NOMO-1 treated with DMSO at 0.1 percent for 48 hours (cell line): ENCODE measurements at regions not wholly inside any gene's neighbourhood (a gene's known extent, or its start where the extent isn't known, plus 50 kb on each side); places are given as distances from the start of the nearest gene placed in this dataset.
"Not testable (repeated sequence)": the region's sequence is repeated elsewhere in the genome, so short reads cannot be mapped to it uniquely, and the experiment has no call there.

Experiments used
- DNase-seq: peaks from one replicate; lab custom pipeline; 2025; ENCODE audit not compliant: unreplicated experiment; lab: John Stamatoyannopoulos, UW

DNA sequence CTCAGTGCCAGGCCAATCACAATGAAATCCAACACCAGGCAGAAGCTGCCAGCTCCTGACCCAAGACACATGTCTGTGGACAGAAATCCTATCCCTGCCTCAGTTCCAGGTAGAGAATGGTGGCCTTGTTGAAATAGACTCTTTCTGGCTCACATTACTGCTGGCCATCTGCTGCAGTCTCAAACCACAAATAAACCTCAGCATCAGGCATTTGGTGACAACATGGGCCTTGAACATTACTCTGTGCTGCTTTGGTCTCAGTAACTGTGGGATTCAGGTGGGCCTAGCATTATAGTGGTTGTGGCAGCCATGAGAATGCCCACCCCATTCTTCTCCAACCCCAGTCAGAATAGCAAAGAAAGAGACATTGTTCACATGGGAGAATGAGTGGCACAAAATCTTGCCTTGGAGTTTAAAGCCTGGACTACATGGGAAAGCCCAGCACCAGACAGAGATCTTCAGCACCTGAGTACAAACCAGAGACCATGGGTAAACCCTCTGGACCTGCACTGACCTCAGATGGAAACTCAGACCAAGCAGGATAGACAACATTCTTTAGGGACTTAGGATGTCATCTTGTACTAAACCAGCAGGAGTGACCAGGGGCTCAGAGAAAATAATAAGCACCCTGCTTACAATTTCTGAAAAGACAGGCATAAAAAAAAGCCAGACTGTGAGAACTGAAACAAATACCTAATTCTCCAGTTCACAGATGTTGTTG, 50.4 kb upstream of the TRAM1L1 start:
- no peak for DNase-seq

DNA sequence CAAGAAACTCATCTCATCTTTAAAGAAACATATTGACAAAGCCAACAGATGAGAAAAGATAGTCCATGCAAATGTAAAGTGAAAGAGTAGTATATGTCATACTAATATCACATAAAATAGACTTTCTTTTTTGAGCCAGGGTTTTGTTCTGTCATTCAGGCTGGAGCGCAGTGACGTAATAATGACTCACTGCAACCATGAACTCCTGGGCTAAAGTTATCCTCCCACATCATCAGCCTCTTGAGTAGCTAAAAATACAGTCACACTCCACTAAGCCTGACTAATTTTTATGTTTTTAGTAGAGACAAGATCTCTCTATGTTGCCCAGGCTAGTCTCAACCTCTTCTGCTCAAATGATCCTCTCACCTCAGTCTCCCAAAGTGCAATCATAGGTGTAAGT, 51.8 kb upstream of the TRAM1L1 start:
- no peak for DNase-seq

DNA sequence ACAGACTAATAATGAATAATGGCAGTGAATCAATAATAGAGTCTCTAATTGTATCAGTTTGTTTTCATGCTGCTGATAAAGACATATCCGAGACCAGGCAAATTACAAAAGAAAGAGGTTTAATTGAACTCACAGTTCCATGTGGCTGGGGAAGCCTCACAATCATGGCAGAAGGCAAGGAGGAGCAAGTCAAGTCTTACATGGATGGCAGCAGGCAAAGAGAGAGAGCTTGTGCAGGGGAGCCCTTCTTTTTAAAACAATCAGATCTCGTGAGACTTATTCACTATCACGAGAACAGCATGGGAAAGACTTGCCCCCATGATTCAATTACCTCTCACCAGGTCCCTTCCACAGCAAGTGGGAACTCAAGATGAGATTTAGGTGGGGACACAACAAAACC, 53.4 kb upstream of the TRAM1L1 start:
- not testable (repeated sequence) for DNase-seq

DNA sequence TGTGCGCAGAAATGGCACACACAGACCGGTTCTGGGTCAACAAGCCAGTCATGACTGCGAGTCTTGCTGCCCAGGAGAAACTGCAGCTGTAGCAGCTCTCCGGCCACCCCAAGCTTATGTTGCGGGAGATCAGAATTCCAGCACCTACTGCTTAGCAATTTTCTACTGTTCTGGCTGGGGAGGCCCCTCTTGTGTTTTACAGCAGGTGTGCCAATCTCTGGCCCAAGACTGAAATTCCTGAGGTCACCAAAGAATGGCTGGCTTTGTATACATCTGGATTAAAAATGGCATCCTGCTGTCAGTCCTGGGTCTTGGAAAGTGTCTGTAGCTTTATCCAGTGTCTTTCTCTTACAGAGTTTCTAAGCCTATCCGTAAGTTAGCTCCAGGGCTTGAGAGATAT, 68.9 kb upstream of the TRAM1L1 start:
- DNase-seq = no peak

DNA sequence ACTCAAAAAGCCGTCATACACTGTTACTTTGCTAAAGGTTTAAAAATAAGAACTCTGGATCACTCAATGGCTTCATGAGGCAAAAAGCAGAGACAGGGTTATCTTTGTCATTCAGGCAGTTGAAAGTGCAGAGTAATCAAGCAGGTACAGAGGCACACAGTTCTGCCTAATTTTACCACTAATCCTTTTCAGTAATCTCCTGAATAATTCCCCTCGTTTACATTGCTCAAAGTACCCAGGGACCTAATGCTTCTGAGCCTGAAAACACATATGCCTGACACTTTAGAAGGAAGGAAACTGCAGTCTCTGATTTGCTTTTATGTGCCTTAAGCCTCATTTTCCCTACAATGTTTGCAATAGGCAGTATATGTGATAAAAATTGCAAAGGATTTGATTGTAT, 71.4 kb upstream of the TRAM1L1 start:
- no peak for DNase-seq

DNA sequence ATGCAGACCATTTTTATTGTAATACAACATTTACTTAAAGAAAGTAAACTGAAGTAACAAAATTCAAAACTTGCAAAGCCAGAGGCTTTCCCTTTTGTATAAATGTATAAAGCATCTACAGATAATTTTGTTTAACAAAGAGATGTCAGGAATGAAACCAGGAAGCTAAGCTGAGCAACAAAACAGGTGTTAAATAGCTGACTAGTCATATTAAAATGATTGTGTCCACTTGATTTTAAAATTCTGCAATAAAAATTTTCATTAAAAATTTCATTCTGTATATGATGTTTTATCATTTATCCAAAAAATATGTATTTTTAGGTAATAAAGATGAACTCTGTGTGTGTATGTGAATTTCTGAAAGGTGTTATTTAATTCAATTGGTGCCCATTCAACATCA, 72.0 kb upstream of the TRAM1L1 start:
- no peak for DNase-seq

DNA sequence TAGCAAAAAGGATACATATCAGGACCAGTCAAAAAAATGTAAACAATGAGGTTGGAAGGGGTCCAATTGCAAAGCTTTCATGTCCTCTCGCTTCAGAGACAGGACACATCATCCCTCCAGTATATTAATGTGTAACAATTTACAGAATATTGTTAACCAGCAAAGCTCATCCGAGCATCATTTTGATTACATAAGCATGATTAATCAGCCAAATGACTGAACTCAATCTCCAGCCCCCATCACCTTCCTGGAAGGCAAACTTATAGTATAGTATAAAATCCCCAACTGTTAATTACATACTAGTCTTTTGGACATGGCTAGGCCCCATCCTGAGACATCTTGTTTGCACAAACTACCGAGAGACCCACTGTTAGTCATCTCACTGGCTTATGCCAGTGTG, 77.6 kb upstream of the TRAM1L1 start:
- DNase-seq = no peak

DNA sequence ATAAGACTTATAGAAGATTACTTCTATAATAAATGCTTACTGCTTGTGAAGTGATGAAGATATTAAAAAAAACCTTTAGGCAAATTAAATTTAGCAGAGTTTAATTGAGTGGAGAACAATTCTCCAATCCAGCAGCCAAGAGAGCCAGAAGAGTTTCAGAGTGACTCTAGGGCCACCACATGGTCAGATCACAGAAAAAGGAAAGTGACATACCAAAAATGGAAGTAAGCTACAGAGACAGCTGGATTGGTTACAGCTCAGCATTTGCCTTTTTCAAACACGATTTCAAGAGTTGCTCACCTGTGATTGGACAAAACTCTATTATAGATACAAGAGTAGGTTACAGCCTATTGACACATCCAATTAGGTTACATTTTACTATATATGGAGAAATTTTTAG, 79.0 kb upstream of the TRAM1L1 start:
- DNase-seq = no peak

DNA sequence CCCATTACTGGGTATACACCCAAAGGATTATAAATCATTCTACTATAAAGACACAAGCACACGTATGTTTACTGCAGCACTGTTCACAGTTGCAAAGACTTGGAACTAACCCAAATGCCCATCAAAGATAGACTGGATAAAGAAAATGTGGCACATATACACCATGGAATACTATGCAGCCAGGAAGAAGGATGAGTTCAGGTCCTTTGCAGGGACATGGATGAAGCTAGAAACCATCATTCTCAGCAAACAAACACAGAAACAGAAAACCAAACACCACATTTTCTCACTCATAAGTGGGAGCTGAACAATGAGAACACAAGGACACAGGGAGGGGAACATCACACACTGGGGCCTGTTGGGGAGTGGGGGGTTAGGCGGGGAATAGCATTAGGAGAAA, 90.0 kb upstream of the TRAM1L1 start:
- not testable (repeated sequence) for DNase-seq

DNA sequence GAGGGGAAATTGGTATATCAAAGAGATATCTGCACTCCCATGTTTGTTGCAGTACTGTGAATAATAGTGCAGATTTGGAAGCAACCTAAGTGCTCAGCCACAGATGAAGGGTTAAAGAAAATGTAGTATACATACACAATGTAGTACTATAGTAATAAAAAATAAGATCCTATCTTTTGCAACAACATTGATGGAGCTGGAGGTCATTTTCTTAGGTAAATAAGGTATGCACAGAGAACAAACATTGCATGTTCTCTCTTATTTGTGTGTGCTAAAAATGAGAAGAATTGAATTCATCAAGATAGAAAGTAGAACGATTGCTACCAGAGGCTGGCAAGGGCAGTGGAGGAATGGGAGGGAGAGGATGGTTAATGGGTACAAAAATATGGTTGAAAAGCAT, 117.9 kb upstream of the TRAM1L1 start:
- no peak for DNase-seq

DNA sequence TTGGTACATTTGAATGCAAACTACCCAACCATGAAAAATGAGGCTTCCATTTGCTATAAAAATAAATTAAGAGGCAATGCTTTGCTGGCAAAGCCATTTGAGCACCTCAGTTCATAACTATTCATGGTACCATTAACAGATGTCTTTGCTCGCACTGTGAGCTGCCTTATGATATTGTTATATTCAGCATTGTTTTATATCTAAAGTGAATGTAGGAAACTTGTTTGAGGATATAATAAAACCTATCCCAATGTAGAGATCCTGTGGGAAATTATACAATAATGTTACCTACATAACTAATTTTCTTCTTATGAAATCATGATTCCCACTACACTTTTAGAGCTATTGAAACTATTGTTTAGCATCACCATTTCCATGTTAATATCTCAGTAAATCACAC, 125.2 kb upstream of the TRAM1L1 start:
- DNase-seq = no peak

DNA sequence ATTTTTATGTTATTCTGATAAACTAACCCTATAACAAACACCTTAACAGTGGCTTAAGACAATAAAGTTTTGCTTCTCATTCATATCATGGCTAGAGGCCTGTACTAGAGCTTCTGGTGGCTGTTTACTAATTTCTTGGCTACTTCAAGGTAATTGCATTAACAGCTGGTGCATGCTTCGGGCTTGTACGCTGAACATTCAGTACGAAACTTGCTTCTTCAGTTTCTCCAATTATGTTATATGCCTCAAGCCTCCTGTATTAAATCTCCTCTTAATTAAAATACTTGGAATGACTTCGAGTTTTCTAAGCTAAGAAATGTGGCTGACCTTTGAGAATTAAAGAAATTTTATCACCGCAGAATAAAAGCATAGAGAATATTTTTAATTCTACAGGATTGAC, 138.9 kb upstream of the TRAM1L1 start:
- DNase-seq = no peak

DNA sequence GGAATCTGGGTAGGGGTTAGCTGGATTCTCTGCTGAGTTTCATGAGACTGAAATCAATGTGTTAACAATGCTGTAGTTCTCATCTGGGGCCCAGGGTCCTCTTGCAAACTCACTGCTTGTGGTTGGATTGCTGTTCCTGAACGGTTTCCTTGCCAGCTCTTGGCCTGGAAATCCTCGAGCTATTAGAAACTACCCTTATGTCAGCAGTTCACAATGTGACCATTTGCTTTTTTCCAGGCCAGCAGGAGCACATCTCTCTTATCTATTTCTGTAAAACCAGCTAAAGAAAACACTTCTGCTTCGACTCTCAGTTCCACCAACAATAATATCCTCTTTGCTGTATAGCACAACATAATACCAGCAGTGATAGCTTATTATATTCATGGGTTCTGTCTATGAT, 140.1 kb upstream of the TRAM1L1 start:
- no peak for DNase-seq

DNA sequence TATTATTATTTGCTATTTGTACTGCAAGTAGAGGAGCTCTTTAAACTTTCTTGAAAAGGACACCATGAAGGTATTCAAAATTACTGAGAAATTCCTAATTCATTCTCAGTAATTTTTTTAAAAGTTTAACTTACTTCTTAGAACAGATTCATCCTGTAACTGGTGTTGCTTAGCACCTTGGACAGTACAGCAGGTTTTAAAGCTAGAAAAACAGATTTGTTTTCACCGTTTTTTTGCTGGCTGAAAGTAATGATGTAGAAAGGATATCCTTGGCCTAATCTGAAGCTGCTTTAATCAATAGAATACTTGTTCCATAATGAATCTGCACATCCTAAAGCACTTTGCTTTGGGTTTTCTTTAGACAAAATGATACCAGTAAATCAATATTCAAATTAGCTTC, 142.5 kb upstream of the TRAM1L1 start:
- DNase-seq = no peak

DNA sequence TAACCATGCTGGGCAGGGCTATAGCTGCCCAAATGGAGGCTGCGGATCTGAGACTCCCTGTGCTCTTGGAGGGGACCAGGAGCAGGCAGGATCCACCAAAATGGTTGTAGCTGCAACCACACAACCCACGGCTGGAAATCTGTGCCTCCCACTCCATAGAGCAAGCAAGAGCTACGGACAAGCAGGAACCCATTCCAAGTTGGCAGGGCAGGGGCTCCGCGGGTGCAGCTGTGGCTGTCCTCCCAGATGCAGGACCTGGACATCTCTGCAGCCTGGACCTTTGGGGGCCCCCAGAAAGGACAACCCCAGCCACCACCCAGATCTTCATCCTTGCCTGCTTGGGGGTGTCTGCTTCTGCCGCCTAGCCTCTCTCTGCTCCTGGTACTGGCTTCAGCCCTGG, 154.1 kb upstream of the TRAM1L1 start:
- DNase-seq = no peak

DNA sequence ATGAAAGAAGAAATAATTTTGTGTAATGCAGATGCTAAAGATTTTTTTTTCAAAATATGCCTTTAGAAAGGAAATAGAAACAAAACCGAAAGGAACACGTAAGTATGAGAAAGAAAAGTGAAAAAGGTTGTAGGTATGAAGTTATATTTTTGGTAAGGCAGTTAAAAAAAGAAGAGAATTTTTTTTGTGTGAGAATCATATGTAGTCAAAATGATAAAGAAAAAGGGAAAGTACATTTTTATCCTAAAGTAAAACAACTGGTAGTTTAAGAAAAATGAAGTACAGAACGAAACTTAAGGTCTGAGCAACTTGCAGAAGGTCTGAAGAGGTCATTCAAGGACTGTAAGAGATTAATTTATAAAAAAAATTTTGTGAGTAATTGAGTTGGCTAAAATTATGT, 164.0 kb upstream of the TRAM1L1 start:
- no peak for DNase-seq

DNA sequence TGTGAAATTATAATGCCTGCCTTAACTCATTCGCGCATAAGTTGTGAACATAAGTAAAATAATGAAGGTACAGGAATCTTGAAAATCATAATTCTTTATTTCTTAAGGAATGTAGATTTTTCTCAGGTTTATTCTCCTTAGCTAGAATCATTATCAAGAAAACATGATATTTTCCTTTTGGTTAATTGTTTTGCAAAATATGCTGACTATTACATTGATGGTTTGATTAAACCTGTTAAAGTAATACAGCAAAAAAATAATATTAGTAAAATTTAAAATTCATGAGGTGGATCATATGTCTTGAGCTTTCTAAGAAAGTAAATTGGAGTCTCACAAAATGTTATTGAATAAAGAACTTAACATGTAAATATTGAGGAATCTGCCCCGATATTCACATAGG, 178.7 kb upstream of the TRAM1L1 start:
- DNase-seq = no peak

DNA sequence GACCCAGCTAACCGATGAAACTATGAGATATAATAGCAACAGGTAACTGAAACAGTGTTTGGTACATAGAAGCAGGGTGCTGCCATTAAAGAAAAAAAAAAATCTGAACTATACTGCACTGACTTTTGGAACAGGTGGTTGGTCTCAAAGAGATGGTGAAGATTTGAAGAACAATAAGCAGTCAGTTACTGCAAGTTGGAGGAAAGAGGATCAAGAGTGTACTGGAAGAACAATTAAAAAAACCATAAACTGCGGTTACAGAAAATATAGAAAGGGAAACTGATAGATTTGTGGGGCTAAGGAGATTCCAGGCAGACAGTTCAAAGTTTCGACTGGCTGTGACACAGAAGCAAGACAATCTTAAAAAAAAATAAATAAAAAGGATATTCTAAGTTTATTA, 181.9 kb upstream of the TRAM1L1 start:
- DNase-seq = no peak

DNA sequence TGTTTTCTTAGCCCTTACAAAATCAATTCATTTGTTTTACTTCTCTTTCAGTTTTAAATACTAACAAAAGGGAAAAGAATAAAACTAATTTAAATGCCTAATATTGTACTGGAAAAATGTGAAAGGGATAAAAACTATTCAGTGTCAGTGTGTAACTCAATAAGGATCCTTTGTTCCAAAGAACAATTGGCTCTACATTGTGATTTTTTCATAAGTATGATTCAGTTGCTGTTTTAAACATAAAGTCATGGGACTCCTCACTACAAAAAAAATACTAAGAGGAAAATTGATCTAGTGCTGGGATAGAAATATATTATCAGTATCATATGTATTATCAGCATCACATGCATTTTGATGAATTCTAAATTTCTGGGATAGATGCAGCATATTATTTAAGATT, 199.4 kb upstream of the TRAM1L1 start:
- no peak for DNase-seq

DNA sequence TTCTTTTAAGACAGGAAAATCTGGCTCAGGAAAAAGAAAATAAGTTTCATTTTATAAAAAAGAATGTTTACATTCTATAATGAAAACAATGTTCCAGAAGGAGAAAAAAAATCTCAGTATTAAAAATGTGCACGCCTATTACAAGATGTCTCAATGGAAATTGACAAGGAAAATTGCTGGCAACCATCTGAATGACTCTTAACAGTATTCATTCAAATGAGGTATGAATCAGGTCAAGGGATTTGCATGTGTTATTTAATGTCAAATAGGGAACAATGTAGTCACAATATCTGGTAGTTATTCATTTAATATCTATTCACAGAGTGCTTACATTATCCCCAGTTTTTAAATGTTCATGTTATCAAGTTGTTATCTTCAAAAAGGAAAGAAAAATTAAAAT, 208.4 kb upstream of the TRAM1L1 start:
- no peak for DNase-seq

DNA sequence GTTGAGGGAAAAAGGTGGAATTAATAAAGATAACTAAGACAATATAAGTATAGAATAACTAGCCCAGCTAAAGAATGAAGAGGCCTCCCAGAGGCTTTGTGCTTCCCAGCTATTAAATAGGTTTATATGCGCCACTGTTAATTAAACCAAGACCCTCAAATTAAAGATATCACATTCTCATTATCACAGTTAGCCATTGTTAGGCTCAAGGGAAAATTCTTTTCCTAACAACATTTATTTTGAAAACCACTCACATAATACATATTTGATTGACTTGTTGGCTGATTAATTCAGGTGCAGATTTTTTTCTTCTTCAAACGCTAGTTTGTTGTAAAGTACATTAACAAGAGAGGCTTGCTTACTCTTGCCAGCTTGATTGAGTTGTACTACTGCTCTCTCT, 216.8 kb upstream of the TRAM1L1 start:
- DNase-seq = no peak

DNA sequence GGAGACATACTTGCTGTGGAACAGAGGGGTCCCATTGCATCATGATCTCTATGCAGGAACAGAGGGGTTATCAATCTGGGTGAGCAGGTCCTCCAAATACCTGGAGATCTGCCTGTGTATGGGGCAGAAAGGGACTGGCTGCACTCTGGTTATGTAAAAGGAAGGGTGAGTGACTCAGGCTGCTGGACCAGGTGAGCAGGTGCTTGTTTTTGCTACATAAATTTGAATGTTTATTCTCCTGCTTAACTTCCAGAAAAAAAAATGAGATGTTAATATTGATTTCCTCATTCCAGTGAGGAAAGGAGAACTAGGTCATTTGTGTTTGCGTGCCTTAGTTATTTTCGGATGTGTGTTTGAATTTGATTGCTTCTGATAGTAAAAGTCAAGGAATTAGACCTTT, 225.8 kb upstream of the TRAM1L1 start:
- no peak for DNase-seq

DNA sequence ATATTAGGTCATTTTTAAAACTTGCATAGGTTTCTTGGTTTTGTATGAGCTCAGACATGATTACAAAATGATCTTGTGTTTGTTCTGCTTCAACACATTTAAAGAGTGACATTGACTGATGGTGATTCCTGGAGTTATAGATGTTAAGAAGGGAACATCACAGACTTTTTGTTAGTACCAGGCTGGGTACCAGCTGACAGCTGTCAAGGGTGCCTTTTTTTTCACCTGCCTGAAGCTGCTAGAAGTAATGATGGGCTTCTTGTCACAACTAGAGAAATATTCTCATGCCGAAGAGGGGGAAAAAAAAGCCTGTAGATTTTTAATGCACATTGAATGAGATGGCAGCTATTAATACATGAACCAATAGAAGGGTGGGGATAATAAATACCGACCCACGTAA, 226.6 kb upstream of the TRAM1L1 start:
- no peak for DNase-seq
